Lower leg skin (tissue), 3 donors: ENCODE measurements at regions not wholly inside any gene's neighbourhood (a gene's known extent, or its start where the extent isn't known, plus 50 kb on each side); places are given as distances from the start of the nearest gene placed in this dataset.

ENCODE experiments used
- CTCF ChIP-seq, 3 donors: fragments of 450-650 bp; IDR thresholded peaks; one replicate each; pipeline ENCODE4 v1.5.1; 2016; ENCODE audit warnings: antibody characterized with exemption in 3 of 3, mild to moderate bottlenecking in 3 of 3, moderate library complexity in 2 of 3
- POLR2A ChIP-seq, 2 donors: fragments of 450-650 bp; IDR thresholded peaks; one replicate each; pipeline ENCODE4 v1.6.1; 2016 to 2017; ENCODE audit warnings: antibody characterized with exemption in 2 of 2, mild to moderate bottlenecking in 1 of 2, moderate library complexity in 1 of 2

DNA sequence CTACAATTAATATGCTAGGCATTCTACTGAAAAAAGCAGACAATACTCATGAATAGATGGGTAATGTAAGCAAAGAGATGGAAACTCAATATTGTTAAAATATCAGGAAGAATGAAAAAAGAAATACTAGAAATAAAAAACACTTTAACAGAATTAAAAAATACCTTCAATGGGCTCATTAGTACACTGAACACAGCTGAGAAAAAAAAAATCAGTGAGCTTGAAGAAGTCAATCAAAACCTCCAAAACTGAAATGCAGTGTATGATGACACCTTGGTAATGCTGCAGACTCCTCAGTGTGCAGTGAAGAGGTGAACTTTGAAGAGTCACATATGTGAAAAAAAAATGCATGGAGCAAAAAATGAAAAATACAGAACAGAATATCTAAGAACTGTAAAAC, 227.2 kb downstream of the TMEM26 start:
- no peak for TF ChIP-seq POLR2A (IDR thresholded peaks at IDR 0.05)
- no peak for TF ChIP-seq CTCF (IDR thresholded peaks at IDR 0.05)
